ENCODE measurements at regions not wholly inside any gene's neighbourhood (a gene's known extent, or its start where the extent isn't known, plus 50 kb on each side); places are given as distances from the start of the nearest gene placed in this dataset.
"Not testable (repeated sequence)": the region's sequence is repeated elsewhere in the genome, so short reads cannot be mapped to it uniquely, and the experiment has no call there.

DNA sequence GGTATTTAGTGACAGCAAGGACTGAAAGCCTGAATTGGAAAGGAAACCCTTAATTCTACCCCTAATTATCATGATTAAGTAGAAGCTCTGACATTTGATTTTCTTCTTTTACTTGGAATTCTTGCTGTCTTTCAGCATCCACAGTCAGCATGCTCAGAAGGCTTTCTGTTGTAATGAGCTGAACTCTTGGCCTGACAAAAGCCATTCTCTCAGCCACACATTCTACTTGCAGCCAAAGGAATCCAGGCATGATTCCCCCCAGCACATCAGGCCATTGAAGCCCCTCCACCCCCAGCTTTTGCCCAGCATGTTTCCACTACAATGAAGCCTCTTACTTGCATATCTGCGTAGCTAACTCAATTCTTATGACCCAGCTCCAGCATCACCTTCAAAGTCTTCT, 94.3 kb upstream of the FRMD4A start:
- DNase-seq (ENCODE audit: low read depth) = no peak

DNA sequence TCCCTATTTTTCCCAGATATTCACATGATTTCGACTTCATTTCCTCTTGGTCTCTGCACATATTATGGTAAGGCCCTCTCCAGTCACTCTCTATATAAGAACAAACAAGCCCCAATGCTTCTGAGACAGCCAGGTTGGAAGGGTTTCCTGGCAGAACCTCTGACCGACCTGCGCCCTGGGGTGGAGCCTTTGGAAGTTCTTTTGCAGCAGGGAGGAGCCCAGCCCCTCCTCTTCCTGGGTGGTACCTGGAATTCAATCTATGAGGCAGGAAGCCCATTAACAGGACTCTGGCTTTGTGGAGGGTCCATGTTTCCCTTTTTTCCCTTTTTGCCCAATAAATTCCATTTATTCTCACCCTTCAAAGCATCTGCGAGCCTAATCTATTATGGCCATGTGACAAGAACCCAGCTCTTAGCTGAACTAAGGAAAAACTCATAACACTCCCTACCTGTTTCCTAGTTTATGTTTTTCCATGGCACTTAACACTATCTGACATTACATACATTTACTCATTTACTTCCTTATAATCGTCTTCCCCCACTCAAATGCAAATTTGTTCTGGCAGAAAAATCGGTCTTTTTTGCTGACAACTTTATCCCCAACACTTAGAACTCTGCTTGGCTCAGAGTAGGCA, 92.5 kb upstream of the FRMD4A start:
- DNase-seq (ENCODE audit: low read depth) = no peak

DNA sequence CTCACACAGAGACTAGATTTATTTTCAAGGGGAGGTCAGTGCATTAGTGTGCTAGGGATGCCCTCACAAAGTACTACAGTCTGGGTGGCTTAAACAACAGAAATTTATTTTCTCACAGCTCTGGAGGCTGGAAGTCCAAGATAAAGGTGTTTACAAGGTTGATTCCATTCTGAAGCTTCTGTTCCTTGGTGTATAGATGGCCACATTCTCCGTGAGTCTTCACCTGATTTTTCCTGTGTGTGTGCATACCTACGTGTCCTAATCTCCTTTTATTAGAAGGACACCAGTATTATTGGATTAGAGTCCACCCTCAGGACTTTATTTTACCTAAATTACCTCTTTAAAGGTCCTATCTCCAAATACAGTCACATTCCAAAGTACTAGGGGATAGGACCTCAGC, 91.7 kb upstream of the FRMD4A start:
- no peak for DNase-seq (ENCODE audit: low read depth)

DNA sequence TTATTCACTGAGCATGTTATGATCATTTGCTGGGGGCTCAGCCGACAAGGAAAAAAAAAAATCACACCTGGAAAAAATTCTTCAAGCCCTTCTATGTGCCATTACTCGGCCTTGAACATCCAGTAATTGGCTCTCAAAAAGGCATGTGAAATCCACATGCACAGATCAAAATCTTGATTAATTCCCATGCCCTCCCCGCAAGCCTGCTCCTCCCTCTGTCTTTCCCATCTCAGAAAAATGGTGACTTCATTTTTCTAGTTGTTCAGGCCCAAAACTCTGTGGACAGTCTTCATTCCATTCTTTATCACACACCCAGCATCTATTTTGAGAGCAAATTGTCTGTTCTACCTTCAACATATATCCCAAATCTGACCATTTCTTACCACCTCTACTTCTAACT, 91.2 kb upstream of the FRMD4A start:
- no peak for DNase-seq (ENCODE audit: low read depth)

DNA sequence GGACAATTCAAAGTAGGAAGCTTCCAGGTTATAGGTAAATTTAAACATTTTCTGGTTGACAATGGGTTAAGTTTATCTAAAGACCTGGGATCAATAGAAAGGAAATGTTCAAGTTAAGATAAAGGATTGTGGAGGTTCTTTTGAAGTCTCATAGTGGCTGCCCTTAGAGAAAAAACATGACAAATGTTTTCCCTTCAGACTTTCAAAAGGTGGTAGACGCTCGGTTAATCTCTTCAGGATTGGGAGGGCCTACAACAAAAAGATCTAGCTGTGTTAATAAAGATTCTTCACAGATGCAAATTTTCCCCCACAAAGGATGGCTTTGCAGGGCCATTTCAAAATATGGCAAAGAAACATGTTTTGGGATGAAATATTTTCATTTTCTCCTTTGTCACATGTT, 86.6 kb upstream of the FRMD4A start:
- DNase-seq (ENCODE audit: low read depth) = not testable (repeated sequence)

DNA sequence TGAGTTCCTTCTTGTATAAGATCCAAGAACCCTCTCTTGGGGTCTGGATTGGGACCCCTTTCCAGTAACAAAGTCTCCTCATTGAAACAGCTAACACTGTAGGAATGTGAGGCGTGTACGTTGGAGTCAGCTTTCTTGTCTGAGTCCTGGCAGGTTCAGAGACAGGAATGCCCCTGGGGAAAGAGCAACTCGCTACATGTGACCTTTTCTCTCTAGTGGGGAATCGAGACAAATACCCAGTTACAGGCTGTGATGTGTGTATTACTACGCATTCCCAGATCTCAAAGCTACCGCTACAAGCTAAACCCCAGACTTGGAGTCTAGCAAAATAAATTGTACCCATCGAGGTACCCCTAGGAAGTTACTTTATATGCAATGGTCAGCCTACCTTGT, 85.6 kb upstream of the FRMD4A start:
- DNase-seq (ENCODE audit: low read depth) = no peak

DNA sequence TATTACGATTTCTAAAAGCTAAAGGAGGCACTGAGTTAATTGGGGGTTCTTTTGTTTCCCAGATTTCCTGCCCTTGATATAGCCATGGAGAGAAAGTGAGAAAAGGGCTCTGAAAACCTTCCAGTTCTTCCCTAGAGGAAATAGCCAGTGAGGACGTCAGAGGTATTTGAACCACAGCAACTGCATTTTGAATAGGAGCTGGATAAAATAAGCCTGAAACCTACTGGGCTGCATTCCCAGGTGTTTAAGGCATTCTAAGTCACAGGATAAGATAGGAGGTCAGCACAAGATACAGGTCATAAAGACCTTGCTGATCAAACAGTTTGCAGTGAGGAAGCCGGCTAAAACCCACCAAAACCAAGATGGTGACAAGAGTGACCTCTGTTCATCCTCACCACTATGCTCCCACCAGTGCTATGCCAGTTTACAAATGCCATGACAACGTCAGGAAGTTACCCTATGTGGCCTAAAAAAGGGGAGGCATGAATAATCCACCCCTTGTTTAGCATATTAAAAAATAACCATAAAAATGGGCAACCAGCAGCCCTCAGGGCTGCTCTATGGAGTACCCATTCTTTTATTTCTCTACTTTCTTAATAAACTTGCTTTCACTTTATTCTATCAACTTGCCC, 85.1 kb upstream of the FRMD4A start:
- DNase-seq (ENCODE audit: low read depth) = no peak

DNA sequence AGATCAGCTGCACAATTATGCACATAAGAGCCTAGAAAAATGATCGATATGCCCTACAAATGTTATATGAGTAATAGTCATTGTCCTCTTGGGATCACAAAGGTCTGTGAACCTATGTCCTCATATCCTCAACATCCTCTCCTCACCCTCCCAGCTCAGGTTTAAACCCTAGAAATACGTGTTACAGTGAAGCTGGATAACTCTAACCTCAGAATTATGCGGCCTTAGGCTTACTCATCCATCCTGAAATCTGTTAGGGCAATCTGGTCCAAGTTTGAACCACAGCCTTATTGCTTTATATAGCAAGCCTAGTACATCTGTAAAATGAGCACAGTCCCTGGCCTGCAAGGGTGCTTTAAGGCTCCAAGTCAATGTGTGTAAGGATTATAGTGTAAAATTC, 84.2 kb upstream of the FRMD4A start:
- DNase-seq (ENCODE audit: low read depth) = no peak

DNA sequence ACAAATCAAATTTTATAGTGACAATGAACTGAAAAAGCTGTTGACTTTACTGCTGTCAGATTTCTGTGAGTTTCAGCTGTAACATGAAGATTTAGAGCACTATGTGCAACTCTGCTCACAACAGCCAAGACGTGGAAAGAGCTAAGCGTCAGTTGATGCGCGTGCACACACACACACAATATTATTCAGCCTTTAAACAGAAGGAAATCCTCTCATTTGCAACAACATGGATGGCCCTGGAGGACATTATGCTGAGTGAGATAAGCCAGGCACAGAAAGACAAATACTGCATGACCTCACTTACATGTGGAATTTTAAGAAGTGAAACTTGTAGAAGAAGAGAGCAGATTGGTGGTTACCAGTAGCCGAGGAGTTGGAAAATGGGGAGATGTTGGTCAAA, 82.8 kb upstream of the FRMD4A start:
- DNase-seq (ENCODE audit: low read depth) = no peak

DNA sequence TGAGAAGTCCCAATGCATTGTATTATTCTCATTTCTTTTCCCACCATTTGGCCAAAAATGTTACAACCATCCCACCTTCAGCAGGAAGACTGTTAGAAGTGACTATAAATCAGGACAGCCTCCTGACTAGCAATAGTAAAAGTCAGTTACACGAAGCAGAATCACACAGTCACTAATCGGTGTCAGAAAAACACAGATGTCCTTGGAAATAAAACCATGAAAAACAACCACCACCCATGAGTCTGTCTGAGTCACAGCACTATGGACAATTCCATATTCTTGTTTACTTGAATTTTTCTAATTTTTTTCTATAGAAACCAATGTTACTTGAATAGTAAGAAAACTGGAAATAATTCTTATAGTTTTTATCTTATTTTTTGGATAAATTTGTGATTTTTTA, 81.9 kb upstream of the FRMD4A start:
- no peak for DNase-seq (ENCODE audit: low read depth)

DNA sequence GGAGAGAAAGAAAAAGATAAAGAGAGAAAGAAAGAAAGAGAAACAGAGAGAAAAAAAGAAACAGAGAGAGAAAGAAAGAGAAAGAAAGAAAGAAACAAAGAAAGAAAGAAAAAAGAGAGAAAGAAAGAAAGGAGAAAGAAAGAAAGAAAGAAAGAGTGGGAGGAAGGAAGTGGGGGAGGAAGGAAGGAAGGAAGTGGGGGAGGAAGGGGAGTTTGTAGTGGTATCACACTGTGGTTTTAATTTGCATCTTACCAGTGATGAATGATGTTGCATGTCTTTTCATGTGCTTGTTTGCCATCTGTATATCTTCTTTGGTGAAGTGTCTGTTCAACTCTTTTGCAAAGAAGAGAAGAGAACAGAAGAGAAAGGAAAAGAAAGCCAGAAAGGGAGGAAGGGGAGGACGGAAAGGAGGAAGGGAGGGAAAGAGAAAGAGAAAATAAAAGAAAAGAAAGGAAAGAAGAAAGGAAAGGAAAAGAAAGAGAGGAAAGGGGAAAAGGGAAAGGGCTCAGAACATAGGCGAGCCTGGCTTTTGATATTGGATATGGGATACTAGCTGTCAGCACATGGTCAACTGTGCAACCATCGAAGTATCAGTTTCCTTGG, 79.2 kb upstream of the FRMD4A start:
- DNase-seq (ENCODE audit: low read depth) = no peak

DNA sequence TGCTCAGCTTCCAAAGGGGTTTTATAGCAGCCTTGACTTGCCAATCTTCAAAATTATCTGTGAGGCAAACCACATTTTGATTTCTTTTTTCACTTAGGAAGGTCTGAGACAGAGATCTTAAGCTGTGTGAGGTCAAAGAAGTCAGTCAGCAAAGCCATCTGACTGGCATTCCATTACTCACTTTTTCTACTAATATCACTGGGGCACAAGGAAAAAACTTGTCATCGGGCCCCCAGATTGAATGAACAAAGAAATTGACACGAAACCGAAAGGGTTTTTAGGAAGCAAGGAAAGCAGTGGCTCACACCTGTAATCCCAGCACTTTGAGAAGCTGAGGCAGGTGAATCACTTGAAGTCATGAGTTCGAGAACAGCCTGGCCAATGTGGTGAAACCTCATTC, 78.5 kb upstream of the FRMD4A start:
- DNase-seq (ENCODE audit: low read depth) = peak; percentile 10

DNA sequence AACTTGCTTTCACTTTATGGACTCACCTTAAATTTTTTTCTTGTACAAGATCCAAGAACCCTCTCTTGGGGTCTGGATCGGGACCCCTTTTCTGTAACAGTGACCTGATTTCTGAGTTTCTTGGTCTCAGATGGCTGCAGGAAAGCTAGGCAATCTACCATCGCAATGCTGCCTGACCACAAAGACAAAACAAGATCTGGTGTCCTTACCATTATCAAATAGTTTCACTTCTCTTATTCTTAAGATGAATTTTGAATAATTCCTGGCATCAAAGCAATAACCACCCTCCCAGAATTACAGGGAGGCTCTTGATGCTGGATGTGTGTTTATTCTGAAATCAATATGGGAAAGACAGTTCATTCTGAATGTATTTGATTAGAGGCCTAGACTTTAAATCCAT, 77.4 kb upstream of the FRMD4A start:
- no peak for DNase-seq (ENCODE audit: low read depth)

DNA sequence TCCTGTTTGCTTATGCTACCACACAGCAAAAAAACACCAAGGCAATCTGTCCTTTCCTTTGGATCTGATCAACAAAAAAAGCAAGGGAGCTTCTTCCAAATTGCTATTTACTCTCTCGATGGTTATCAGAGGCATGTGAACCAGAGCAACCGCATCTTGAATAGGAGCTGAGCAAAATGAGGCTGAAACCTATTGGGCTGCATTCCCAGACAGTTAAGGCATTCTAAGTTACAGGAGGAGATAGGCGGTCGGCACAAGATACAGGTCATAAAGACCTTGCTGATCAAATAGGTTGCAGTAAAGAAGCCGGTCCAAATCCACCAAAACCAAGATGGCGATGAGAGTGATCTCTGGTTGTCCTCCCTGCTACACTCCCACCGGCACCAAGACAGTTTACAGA, 76.8 kb upstream of the FRMD4A start:
- no peak for DNase-seq (ENCODE audit: low read depth)

DNA sequence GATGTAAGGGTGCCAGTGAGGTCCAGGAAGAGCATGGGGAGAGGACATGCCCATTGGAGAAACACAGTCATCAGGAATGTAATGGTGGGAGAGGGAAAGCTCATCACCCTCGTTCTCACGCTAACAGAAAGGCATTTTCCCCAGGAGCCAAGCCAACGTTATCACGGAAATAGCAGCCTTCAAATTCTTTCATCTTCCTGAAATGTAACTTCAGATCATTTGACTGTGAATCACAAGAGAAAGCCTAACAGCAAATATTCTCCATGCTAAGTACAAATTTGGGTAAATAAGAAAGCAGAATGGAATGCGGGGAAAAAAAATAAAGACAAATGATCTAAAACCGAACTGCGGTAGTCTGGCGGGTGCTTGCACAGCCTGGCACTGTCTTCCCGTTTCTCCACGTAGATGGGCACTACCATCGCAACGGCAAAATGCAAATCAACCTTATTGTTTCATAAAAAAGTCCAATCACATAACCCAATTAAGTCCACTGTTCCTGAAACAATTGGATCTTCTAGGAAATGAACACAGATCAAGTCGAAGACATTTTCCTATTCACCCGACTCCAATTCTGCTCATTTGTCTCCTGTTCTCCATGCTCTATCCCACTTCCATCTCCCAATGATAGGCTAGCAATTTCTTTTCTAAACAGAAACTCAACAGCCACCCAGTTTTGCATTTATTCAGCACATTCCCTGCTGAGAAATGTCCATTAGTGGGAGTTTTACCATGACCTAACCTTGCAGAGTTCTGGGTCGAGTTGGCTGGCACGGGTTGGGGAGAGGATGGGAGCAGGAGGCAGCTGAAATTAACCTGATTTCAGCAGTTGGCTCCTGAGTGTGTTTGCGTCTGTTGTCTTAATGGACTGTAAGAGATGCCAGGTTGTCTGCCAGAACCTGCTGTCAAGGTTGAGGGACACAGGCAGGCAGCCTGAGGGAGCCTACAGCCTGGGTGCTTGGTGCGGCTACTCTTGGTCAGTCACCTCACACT, 74.6 kb upstream of the FRMD4A start:
- DNase-seq (ENCODE audit: low read depth) = no peak

DNA sequence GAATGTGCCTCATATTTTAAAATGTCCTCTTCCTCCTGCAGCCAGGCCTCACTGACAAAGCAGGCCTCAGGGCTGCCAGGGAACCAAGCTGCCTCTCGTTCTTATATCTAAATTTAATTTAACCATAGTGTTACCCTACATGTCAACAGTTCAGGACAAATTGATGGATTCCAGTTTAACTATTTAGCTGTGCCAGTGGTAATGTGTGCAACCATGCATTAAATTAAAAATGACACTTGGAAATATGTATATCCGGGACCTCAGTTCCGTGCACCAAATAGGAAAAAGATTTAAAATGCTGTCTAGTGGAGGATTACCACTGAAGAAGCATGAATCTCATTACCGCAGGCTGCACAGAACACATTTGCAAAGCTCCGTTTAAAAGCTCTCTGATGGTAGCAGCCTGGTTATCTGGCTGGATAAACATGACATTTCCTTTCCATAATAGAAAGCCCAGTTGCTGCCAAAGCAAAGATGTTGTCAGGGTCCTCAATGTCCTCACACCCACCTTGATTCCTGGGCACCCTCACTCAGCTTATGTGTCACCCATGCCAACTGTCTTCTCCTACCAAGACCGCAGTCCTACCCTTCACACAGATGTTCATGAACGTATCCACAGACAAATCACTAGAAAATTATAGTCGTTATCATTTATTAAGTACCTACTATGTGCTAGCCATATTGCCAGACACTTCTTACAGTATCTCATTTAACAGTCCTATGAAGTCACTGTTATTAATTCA, 73.3 kb upstream of the FRMD4A start:
- no peak for DNase-seq (ENCODE audit: low read depth)

DNA sequence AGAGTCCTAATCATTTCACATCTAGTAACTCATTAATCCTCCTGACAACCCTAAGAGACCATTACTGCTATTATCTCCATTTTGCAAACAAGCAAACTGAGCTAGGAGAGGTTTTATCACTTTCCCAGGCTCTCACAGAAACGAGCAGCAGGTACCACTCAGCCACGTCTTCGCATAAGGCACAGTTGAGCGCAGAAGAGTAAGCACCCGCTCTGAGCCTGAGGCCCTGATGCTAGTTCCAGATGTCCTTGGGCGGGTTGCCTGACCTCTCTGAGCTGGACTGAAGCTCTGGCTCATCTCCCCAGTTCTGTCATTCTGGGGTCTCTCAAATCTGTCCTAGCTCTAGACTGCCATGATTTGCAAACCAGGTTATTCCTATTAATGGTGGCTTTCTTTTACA, 72.6 kb upstream of the FRMD4A start:
- no peak for DNase-seq (ENCODE audit: low read depth)

DNA sequence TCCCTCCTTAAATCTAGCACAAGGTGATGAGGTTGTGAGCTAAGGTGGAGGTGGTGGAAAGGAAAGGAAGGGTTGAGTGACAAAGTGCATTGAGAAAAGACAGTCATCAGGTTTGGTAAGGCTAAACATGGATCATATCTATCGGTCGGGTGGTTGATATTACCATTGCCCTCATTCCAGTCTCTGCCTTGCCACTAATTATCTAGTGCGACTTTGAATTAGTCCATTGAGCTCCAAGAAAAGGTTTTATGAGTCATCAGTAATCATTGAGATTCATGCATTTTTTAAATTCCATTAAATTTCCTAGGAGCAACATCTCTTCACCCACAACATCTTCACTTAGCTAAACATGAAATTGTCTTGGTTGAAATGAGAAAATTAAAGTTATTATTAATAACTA, 68.9 kb upstream of the FRMD4A start:
- no peak for DNase-seq (ENCODE audit: low read depth)

DNA sequence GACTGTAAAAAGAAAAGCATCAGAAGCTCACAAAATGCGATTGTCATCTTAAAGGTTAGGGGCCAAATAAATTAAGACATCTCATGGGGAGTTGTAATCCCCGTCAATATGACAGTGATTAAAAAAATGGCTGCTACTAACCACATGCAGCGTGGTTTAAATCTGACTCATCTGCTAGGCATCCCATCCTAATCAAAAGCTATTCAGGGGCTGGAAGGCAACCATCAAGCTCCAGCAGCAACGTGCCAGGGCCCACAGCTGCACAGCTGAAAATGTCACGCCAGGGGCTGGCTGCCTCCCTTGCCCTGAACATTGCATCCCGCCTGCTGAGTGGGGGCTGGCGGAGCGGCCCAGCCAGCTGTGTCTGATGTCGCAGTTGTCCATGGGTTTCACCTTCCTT, 66.3 kb upstream of the FRMD4A start:
- no peak for DNase-seq (ENCODE audit: low read depth)

DNA sequence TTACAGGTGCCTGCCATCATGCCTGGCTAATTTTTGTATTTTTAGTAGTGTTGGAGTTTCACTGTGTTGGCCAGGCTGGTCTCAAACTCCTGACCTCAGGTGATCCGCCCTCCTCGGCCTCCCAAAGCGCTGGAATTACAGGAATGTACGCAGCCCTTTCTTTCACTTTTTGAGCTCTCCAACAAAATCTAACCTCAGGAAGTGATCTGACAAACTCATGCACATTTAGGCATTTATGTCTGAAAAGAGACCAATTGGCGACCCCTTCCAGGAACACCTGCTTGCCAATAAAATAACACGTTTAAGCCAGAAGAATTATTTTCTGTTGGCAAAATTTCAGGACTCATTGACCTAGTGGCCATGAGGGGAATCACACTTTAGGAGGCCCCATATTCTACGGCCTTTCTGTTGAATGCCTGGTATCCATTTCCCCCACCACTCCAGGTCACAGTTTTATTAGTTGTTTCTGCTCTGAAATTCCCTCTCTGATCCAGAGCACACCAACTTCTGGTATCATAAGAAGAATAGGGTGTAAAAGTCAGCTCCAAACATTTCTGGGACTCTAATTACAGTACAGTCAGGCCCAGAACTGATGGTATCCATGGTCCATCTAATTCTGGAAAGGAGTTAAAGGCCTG, 65.8 kb upstream of the FRMD4A start:
- no peak for DNase-seq (ENCODE audit: low read depth)

DNA sequence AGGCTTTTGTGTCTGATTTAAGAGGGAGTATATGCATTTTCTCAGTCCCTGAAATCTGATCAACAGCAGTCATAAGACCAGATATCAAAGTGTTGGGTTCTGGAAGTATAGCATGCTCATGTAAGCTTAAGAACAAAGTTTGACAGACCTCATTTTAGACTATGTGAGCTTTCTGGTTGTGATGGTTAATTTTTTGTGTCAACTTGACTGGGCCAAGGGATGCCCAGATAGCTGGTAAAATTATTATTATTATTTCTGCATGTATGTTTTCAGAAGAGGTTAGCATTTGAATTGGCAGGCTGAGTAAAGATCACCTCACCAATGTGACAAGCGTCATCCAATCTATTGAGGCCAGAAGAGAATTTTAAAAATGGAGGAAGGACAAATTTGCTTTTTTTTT, 63.5 kb upstream of the FRMD4A start:
- no peak for DNase-seq (ENCODE audit: low read depth)

DNA sequence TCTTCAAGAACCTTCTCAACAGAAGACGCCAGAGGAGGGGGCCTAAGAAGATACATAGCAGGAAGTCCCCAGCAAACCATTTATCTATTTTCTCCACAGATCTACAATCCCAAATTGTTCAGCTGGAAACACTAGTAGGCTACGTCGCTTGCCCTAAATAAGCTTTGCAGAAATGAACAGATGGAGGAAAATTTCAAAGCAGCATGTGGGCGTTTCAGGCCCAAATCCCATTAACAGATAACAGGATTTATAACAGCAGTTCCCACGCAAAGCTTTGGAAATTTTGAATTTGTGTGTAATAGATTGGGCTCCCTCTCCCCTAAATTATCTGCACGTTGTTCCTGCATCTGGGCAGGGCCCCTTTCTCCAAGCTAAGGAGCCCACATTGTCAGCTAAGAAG, 60.6 kb upstream of the FRMD4A start:
- DNase-seq (ENCODE audit: low read depth) = no peak
